GM18867 (cell line): ENCODE measurements at regions not wholly inside any gene's neighbourhood (a gene's known extent, or its start where the extent isn't known, plus 50 kb on each side); places are given as distances from the start of the nearest gene placed in this dataset.
"Not testable (repeated sequence)": the region's sequence is repeated elsewhere in the genome, so short reads cannot be mapped to it uniquely, and the experiment has no call there.

ENCODE experiments used
- ATAC-seq: cut with Tn5 transposase; IDR thresholded peaks from one replicate; pipeline ENCODE4 v1.9.1; 2021; ENCODE audit warnings: mild to moderate bottlenecking, moderate library complexity; ENCODE audit not compliant: unreplicated experiment

DNA sequence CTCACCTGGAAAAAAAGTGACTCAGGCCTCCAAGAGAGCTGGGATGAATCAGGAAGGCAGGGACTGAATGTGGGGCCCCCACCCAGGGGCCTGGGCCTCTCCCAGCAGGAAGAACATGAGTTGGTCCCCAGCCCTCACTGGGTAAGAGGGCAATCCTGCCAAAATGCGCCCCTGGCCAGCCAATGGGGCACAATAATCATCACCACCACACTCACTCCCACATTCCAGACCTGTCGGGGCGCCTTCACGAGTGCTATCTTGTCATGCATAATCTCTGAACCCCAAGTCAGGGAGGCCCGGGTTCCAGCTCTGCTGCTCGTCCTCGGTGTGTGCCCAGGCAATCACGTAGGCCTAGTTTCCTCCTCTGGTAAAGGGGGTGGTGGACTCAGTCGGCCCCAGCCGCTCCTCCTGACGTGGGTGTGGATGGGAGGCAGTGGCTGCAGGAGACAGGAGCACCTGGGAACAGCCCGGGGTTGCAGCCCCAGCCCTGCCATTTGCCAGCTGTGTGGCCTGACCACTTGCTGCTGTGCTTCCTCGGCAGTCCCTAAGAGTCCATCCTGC is 115.1 kb downstream of the CYP26B1 start:
- ATAC-seq, result no peak

GRCh38 chr2:72031346-72032110 is 116.1 kb downstream of the CYP26B1 start:
- no peak for ATAC-seq

GRCh38 chr2:72028996-72029395 is 118.7 kb downstream of the CYP26B1 start:
- no peak for ATAC-seq

GRCh38 chr2:72028351-72028995 is 119.2 kb downstream of the CYP26B1 start:
- ATAC-seq, result no peak

DNA sequence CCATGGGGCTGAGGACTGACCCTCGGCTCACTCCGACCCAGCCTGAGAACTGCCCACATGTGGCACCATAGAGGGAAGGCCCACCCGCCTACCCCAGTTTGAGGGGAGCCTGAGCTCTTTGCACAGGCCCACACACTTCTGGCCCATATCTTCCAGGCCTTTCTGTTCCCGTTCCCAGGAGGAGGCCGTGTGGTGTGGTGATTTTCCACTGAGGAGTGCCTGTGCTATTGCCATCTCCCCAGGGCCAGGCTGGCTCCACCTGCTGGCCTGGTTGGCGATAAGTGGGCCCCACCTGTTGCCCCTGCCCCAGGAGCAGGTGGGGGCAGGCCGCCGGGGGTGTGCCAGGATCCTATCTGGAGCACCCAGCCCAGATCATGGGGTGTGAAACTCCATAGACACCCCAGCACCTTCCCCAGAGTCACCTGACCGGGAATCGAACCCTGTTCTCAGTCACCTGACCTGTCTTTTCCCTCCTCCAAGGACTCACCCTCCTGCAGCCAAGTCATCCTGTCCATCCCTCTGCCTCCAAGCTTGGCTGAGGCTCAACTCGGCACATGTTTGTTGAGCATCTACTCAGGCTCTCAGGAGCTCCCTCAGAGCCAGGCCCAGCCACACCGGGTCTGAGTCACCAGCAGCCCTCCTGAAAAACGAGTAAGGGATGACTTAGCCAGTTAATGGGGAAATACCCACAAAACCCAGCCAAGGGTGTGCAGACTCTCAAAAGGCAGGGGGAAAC is 120.1 kb downstream of the CYP26B1 start:
- ATAC-seq, result no peak

DNA sequence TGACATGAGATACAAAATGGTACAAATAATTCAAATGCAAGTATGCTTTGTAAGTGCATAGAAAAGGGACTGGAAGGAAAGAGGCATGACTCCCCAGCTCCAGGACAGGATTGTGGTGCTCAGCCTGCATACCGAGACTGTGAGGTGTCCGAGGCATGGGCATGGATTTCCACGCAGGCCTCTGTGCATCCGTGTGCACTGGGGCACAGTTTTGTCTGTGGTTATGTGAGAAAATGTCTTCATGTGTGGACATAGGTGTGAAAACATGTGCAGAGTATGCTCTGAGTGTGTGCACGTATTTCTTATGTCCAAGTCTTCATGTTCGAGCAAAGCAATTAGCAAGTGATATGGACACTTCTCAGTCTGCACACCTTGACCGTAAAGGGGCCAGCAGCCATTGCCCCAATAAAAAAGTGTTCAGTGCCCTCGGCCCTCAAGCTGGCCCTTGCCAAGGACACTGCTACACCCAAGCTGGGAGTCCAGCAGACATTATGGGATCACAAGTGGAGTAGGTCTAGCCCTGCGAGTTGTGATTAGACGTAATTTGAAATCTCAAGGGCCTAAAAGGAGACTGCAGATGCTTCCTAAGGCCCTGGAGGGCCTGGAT is 120.7 kb downstream of the CYP26B1 start:
- no peak for ATAC-seq

DNA sequence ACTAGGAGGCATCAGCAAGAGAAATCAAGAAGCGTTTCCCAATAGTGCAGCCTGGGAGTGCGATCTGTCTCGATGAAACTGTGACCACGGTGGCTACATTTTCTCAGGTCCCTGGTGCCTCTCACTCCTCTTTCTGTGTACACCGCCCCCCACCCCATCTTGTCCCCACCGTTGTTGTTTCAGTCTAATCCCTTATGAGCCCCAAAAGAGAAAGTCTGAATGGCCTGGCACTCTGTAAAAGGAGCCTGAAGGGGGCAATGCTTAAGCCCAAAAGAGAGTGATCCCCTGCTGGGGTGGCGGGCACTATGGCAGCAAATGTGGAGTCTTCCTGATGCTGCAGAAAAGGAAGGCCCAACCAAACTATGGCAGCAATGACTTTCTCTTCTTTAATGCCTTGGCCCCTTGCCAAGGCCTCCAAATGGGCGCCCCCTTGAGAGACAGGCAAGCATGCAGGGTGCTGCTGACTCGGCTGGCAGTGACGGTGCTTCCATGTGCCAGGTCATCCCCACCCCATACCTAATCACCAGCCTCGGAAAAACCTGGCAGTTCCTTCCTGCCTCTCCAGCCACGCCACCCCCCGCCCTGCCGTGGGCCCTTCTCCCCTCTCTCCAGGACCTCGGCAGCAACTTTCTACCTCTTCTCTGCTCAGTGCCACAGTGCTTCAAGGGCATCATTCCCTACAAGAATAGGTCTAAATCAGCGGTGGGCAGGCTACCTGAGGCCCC is 123.0 kb downstream of the CYP26B1 start:
- no peak for ATAC-seq

- no peak for ATAC-seq
Measured at GRCh38 chr2:72023678-72024390, 123.8 kb downstream of the CYP26B1 start.

DNA sequence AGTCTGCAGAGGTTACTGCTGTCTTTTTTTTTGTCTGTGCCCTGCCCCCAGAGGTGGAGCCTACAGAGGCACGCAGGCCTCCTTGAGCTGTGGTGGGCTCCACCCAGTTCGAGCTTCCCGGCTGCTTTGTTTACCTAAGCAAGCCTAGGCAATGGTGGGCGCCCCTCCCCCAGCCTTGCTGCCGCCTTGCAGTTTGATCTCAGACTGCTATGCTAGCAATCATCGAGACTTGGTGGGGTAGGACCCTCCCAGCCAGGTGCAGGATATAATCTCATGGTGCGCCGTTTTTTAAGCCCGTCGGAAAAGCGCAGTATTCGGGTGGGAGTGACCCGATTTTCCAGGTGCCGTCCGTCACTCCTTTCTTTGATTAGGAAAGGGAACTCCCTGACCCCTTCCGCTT is 126.3 kb downstream of the CYP26B1 start:
- ATAC-seq, result not testable (repeated sequence)

GRCh38 chr2:72015266-72015665 is 132.4 kb downstream of the CYP26B1 start:
- ATAC-seq, result no peak

- ATAC-seq, result no peak
Measured at GRCh38 chr2:72014831-72015230, 132.8 kb downstream of the CYP26B1 start.

- no peak for ATAC-seq
Measured at GRCh38 chr2:72013726-72014125, 133.9 kb downstream of the CYP26B1 start.

- ATAC-seq, result no peak
Measured at GRCh38 chr2:72012886-72013574, 134.6 kb downstream of the CYP26B1 start.

- ATAC-seq, result no peak
Measured at GRCh38 chr2:72011791-72012190, 135.9 kb downstream of the CYP26B1 start.

DNA sequence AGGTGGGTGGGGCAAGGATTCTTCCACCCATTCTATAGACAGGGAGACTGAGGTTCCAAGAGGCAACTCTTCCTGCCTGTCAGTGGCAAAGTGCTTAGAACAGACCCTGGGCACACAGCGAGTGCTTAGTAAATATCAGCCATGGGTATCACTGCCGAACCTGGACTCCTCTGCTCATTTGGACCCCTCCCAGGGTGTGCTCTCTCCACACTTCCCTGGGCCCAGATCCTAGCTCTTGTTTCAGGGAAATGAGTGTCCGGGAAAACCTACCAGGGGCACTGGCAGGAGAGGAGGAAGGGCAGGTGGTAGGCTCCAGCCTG is 136.3 kb downstream of the CYP26B1 start:
- ATAC-seq, result no peak

- no peak for ATAC-seq
Measured at GRCh38 chr2:72010647-72011369, 136.9 kb downstream of the CYP26B1 start.

- no peak for ATAC-seq
Measured at GRCh38 chr2:72008608-72009007, 139.1 kb downstream of the CYP26B1 start.

DNA sequence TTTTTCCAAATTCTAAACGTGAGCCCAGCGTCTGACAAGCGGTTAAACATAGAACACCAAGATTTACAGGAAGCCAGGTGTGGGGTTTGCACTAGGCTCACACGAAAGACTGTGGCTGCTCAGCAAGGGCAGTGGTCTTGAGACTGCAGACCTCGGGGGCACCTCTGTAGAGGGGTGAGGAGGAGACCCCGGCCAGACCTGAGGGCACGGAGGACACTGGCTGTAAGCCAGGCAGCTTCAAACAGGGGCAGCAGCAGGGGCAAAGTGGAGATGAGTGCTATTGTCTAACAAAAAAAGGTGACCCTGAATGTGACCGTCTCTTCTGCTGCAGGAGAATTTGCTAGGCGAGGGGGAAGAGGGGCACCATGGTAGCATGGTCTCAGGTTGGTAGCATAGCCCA is 140.3 kb downstream of the CYP26B1 start:
- ATAC-seq, result no peak
